WTC11 (cell line): ENCODE measurements at regions not wholly inside any gene's neighbourhood (a gene's known extent, or its start where the extent isn't known, plus 50 kb on each side); places are given as distances from the start of the nearest gene placed in this dataset.

ENCODE experiments used
- ESRRA ChIP-seq: sonication (generic); formaldehyde crosslinking; IDR thresholded peaks from 2 replicates; pipeline ENCODE4 v1.8.1; 2022; ENCODE audit warnings: mild to moderate bottlenecking, missing genetic modification reagents, borderline replicate concordance
- FOXK1 ChIP-seq: sonication (generic); formaldehyde crosslinking; IDR thresholded peaks from 2 replicates; pipeline ENCODE4 v1.8.0; 2022; ENCODE audit warnings: mild to moderate bottlenecking, moderate library complexity, missing genetic modification reagents
- NFYB ChIP-seq: sonication (generic); formaldehyde crosslinking; conservative IDR thresholded peaks from 2 replicates; pipeline ENCODE4 v1.8.0; 2022; ENCODE audit warnings: low read depth, missing genetic modification reagents
- NR2C2 ChIP-seq: sonication (generic); formaldehyde crosslinking; IDR thresholded peaks from 2 replicates; pipeline ENCODE4 v1.8.0; 2022; ENCODE audit warnings: mild to moderate bottlenecking, missing genetic modification reagents
- ZNF121 ChIP-seq: sonication (generic); formaldehyde crosslinking; IDR thresholded peaks from 2 replicates; pipeline ENCODE4 v1.8.0; 2023; ENCODE audit warnings: missing genetic modification reagents
- TF ChIP-seq, protein P1 (sequence below): fragments of 200-600 bp; IDR thresholded peaks from 2 replicates; pipeline ENCODE4 v1.8.0; 2022; ENCODE audit warnings: antibody characterized with exemption
- TF ChIP-seq, protein P2 (sequence below): sonication (generic); formaldehyde crosslinking; IDR thresholded peaks from 2 replicates; pipeline ENCODE4 v1.8.0; 2022; ENCODE audit warnings: mild to moderate bottlenecking, missing genetic modification reagents
- TF ChIP-seq, protein P3 (sequence below): fragments of 250-450 bp; sonication (Bioruptor Pico); IDR thresholded peaks from 2 replicates; pipeline ENCODE4 v1.9.0; 2021; ENCODE audit warnings: moderate library complexity, mild to moderate bottlenecking, inconsistent platforms, borderline replicate concordance
- TF ChIP-seq, protein P4 (sequence below): sonication (generic); formaldehyde crosslinking; conservative IDR thresholded peaks from 2 replicates; pipeline ENCODE4 v1.8.1; 2022; ENCODE audit warnings: mild to moderate bottlenecking, missing genetic modification reagents

DNA sequence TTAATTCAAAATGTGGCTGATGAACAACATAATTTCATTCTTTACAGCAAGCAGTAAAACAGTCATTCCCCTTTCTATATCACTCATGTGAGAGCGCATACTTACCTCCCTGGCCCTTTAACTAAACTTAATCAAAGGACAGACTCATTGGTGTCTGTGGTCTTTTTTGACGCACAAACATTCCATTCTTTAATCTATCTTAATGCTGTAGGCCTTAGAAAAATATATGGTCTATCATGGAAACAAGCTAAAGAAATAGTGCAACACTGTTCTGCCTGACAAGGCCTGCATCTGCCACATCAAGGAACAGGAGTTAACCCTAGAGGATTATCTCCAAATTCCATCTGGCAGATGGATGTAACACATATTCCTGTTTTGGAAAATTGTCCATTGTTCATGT lies 878.1 kb downstream of the NLGN4Y start:
- TF ChIP-seq FOXK1 (CRISPR knock-in tag) (no peak), NFYB (CRISPR knock-in tag) (no peak), NR2C2 (CRISPR knock-in tag) (no peak), ESRRA (CRISPR knock-in tag) (no peak), ZNF121 (no peak)
- TF ChIP-seq, protein P1, sequence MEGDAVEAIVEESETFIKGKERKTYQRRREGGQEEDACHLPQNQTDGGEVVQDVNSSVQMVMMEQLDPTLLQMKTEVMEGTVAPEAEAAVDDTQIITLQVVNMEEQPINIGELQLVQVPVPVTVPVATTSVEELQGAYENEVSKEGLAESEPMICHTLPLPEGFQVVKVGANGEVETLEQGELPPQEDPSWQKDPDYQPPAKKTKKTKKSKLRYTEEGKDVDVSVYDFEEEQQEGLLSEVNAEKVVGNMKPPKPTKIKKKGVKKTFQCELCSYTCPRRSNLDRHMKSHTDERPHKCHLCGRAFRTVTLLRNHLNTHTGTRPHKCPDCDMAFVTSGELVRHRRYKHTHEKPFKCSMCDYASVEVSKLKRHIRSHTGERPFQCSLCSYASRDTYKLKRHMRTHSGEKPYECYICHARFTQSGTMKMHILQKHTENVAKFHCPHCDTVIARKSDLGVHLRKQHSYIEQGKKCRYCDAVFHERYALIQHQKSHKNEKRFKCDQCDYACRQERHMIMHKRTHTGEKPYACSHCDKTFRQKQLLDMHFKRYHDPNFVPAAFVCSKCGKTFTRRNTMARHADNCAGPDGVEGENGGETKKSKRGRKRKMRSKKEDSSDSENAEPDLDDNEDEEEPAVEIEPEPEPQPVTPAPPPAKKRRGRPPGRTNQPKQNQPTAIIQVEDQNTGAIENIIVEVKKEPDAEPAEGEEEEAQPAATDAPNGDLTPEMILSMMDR: no peak
- TF ChIP-seq, protein P2, sequence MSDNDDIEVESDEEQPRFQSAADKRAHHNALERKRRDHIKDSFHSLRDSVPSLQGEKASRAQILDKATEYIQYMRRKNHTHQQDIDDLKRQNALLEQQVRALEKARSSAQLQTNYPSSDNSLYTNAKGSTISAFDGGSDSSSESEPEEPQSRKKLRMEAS (CRISPR knock-in tag): no peak
- TF ChIP-seq, protein P3, sequence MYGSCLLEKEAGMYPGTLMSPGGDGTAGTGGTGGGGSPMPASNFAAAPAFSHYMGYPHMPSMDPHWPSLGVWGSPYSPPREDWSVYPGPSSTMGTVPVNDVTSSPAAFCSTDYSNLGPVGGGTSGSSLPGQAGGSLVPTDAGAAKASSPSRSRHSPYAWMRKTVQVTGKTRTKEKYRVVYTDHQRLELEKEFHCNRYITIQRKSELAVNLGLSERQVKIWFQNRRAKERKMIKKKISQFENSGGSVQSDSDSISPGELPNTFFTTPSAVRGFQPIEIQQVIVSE (CRISPR knock-in tag): no peak
- TF ChIP-seq, protein P4, sequence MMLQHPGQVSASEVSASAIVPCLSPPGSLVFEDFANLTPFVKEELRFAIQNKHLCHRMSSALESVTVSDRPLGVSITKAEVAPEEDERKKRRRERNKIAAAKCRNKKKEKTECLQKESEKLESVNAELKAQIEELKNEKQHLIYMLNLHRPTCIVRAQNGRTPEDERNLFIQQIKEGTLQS: no peak
